Activated CD4-positive, alpha-beta memory T cell treated with anti-CD3 and anti-CD28 coated beads, Interleukin-2, amount 10 ng/mL, durations not matched to agents 7 days and 5 days (primary cell): ENCODE measurements at regions not wholly inside any gene's neighbourhood (a gene's known extent, or its start where the extent isn't known, plus 50 kb on each side); places are given as distances from the start of the nearest gene placed in this dataset.

Experiments
- CTCF ChIA-PET: fragments of 350-600 bp; sonication (Branson Sonifier 250); formaldehyde crosslinking; loops from one replicate; lab custom pipeline; 2021; ENCODE audit warnings: antibody characterized with exemption, inconsistent platforms; lab: Charles Lee
- POLR2A ChIA-PET: fragments of 350-600 bp; sonication (Branson Sonifier 250); formaldehyde crosslinking; loops from one replicate; lab custom pipeline; 2021; ENCODE audit warnings: antibody characterized with exemption; lab: Charles Lee
- DNase-seq: peaks from one replicate; pipeline ENCODE4 v3.0.0-alpha.2; 2020
- H3K27ac Mint-ChIP-seq: one replicate; pipeline ENCODE4 v1.8.0; 2021; ENCODE audit warnings: mild to moderate bottlenecking, mixed read lengths
- H3K27me3 Mint-ChIP-seq: one replicate; pipeline ENCODE4 v1.8.0; 2021; ENCODE audit warnings: mixed read lengths
- H3K36me3 Mint-ChIP-seq: one replicate; pipeline ENCODE4 v1.8.0; 2021; ENCODE audit warnings: low read depth, mixed read lengths
- H3K4me1 Mint-ChIP-seq: one replicate; pipeline ENCODE4 v1.8.0; 2021; ENCODE audit warnings: mixed read lengths
- H3K4me3 Mint-ChIP-seq: one replicate; pipeline ENCODE4 v1.8.0; 2021; ENCODE audit warnings: mild to moderate bottlenecking, mixed read lengths
- H3K9me3 Mint-ChIP-seq: one replicate; pipeline ENCODE4 v1.8.0; 2021; ENCODE audit warnings: mixed read lengths

- Mint-ChIP-seq H3K36me3 (peaks cover 76% of the 10 kb centered on the region), H3K9me3 (no peaks in the 10 kb centered on the region), H3K4me1 (peaks cover 37% of the 10 kb centered on the region), H3K4me3 (no peak overlapping the region), H3K27me3 (no peaks in the 10 kb centered on the region), H3K27ac (no peak overlapping the region)
- POLR2A ChIA-PET = no interaction called here
- no peak for DNase-seq
- CTCF ChIA-PET = interaction anchor here (1.2 to 3.5 kb wide), 3 partner anchors 14 to 60 kb away, joined by 3 to 12 read pairs (median 6); no protein-coding TSS in a partner anchor
Measured at GRCh38 chr14:95466506-95466905, 49.9 kb downstream of the SYNE3 start.

GRCh38 chr14:95465936-95466335 lies 50.5 kb downstream of the SYNE3 start:
- no peak overlapping the region for H3K27ac Mint-ChIP-seq
- H3K27me3 Mint-ChIP-seq = no peaks in the 10 kb centered on the region
- H3K4me3 Mint-ChIP-seq = no peak overlapping the region
- peaks cover 76% of the 10 kb centered on the region for H3K36me3 Mint-ChIP-seq
- POLR2A ChIA-PET = no interaction called here
- H3K9me3 Mint-ChIP-seq = no peaks in the 10 kb centered on the region
- CTCF ChIA-PET = interaction anchor here (1.2 to 3.5 kb wide), 3 partner anchors 13 to 61 kb away, joined by 3 to 12 read pairs (median 6); no protein-coding TSS in a partner anchor
- no peak for DNase-seq
- H3K4me1 Mint-ChIP-seq = peaks cover 37% of the 10 kb centered on the region

- Mint-ChIP-seq H3K9me3 (no peaks in the 10 kb centered on the region), H3K27me3 (no peaks in the 10 kb centered on the region), H3K36me3 (peaks cover 80% of the 10 kb centered on the region), H3K4me3 (no peak overlapping the region), H3K4me1 (peaks cover 37% of the 10 kb centered on the region), H3K27ac (no peak overlapping the region)
- DNase-seq = no peak
- ChIA-PET POLR2A (interaction anchor here (1.2 kb wide), 1 partner anchor 50 kb away, joined by 3 read pairs; no protein-coding TSS in a partner anchor), CTCF (interaction anchor here (1.2 to 3.5 kb wide), 3 partner anchors 13 to 61 kb away, joined by 3 to 12 read pairs (median 6); no protein-coding TSS in a partner anchor)
Measured at GRCh38 chr14:95465358-95465757, 51.1 kb downstream of the SYNE3 start.

- peak overlapping the region; percentile 86 for H3K27ac Mint-ChIP-seq
- DNase-seq = no peak
Measured at GRCh38 chr14:95464514-95464913, 51.9 kb downstream of the SYNE3 start.

GRCh38 chr14:95464103-95464502 lies 52.3 kb downstream of the SYNE3 start:
- Mint-ChIP-seq H3K4me1 (peaks cover 35% of the 10 kb centered on the region), H3K27me3 (no peaks in the 10 kb centered on the region), H3K9me3 (no peaks in the 10 kb centered on the region), H3K4me3 (no peak overlapping the region), H3K27ac (peak overlapping the region; percentile 86), H3K36me3 (peaks cover 80% of the 10 kb centered on the region)
- CTCF ChIA-PET = interaction anchor here (0.8 to 3.5 kb wide), 4 partner anchors 20 to 63 kb away, joined by 3 to 17 read pairs (median 8); no protein-coding TSS in a partner anchor
- no peak for DNase-seq
- POLR2A ChIA-PET = interaction anchor here (0.8 to 2.3 kb wide), 7 partner anchors 16 to 70 kb away, joined by 3 to 11 read pairs (median 5); partner anchors contain the start of gene SYNE3

More at GRCh38 chr14:95464514-95464913, 51.9 kb downstream of the SYNE3 start:
- peaks cover 77% of the 10 kb centered on the region for H3K36me3 Mint-ChIP-seq
- H3K4me1 Mint-ChIP-seq = peaks cover 35% of the 10 kb centered on the region
- ChIA-PET POLR2A (interaction anchor here (0.8 to 2.3 kb wide), 7 partner anchors 16 to 69 kb away, joined by 3 to 11 read pairs (median 4); partner anchors contain the start of gene SYNE3), CTCF (interaction anchor here (0.8 to 3.5 kb wide), 3 partner anchors 22 to 63 kb away, joined by 3 to 17 read pairs (median 12); no protein-coding TSS in a partner anchor)
- no peak overlapping the region for H3K4me3 Mint-ChIP-seq
- H3K9me3 Mint-ChIP-seq = no peaks in the 10 kb centered on the region
- H3K27me3 Mint-ChIP-seq = no peaks in the 10 kb centered on the region

GRCh38 chr14:95463171-95463901 lies 53.1 kb downstream of the SYNE3 start:
- H3K4me1 Mint-ChIP-seq = peaks cover 35% of the 10 kb centered on the region
- H3K27ac Mint-ChIP-seq = peak overlapping the region; percentile 86
- DNase-seq = peak; percentile 34
- H3K36me3 Mint-ChIP-seq = peaks cover 77% of the 10 kb centered on the region
- no peak overlapping the region for H3K4me3 Mint-ChIP-seq
- no peaks in the 10 kb centered on the region for H3K9me3 Mint-ChIP-seq
- H3K27me3 Mint-ChIP-seq = no peaks in the 10 kb centered on the region
- CTCF ChIA-PET = interaction anchor here (0.8 to 3.5 kb wide), 5 partner anchors 19 to 64 kb away, joined by 3 to 17 read pairs (median 5); no protein-coding TSS in a partner anchor
- POLR2A ChIA-PET = interaction anchor here (1.0 to 2.3 kb wide), 11 partner anchors 11 to 71 kb away, joined by 3 to 11 read pairs (median 4); partner anchors contain the start of gene SYNE3

GRCh38 chr14:95462491-95462890 lies 54.0 kb downstream of the SYNE3 start:
- peak overlapping the region; percentile 86 for H3K27ac Mint-ChIP-seq
- H3K4me1 Mint-ChIP-seq = peaks cover 35% of the 10 kb centered on the region
- POLR2A ChIA-PET = interaction anchor here (1.0 to 2.3 kb wide), 9 partner anchors 10 to 71 kb away, joined by 3 to 11 read pairs (median 4); partner anchors contain the start of gene SYNE3

GRCh38 chr14:95460647-95461478 lies 55.6 kb downstream of the SYNE3 start:
- H3K9me3 Mint-ChIP-seq = no peaks in the 10 kb centered on the region
- CTCF ChIA-PET = no interaction called here
- no peak overlapping the region for H3K4me3 Mint-ChIP-seq
- no peaks in the 10 kb centered on the region for H3K27me3 Mint-ChIP-seq
- peaks cover 64% of the 10 kb centered on the region for H3K36me3 Mint-ChIP-seq
- DNase-seq = no peak
- H3K27ac Mint-ChIP-seq = peak overlapping the region; percentile 26
- peaks cover 35% of the 10 kb centered on the region for H3K4me1 Mint-ChIP-seq
- POLR2A ChIA-PET = no interaction called here

More at GRCh38 chr14:95462491-95462890, 54.0 kb downstream of the SYNE3 start:
- no peak for DNase-seq
- CTCF ChIA-PET = interaction anchor here (0.8 to 3.1 kb wide), 3 partner anchors 10 to 65 kb away, joined by 3 to 17 read pairs (median 5); no protein-coding TSS in a partner anchor
- no peaks in the 10 kb centered on the region for H3K9me3 Mint-ChIP-seq
- no peaks in the 10 kb centered on the region for H3K27me3 Mint-ChIP-seq
- peaks cover 74% of the 10 kb centered on the region for H3K36me3 Mint-ChIP-seq
- no peak overlapping the region for H3K4me3 Mint-ChIP-seq

GRCh38 chr14:95458906-95459305 lies 57.5 kb downstream of the SYNE3 start:
- Mint-ChIP-seq H3K9me3 (no peaks in the 10 kb centered on the region), H3K4me3 (no peak overlapping the region), H3K4me1 (peaks cover 17% of the 10 kb centered on the region), H3K36me3 (peaks cover 59% of the 10 kb centered on the region), H3K27me3 (no peaks in the 10 kb centered on the region), H3K27ac (no peak overlapping the region)
- POLR2A ChIA-PET = interaction anchor here (0.9 to 2.4 kb wide), 3 partner anchors 9 to 75 kb away, joined by 3 to 8 read pairs (median 5); no protein-coding TSS in a partner anchor
- CTCF ChIA-PET = interaction anchor here (1.2 to 2.0 kb wide), 2 partner anchors 16 to 68 kb away, joined by 6 to 7 read pairs; no protein-coding TSS in a partner anchor
- DNase-seq = no peak

GRCh38 chr14:95458459-95458858 lies 58.0 kb downstream of the SYNE3 start:
- ChIA-PET CTCF (interaction anchor here (1.2 to 2.0 kb wide), 2 partner anchors 16 to 69 kb away, joined by 6 to 7 read pairs; no protein-coding TSS in a partner anchor), POLR2A (interaction anchor here (1.2 to 2.4 kb wide), 3 partner anchors 8 to 13 kb away, joined by 4 to 8 read pairs (median 5); no protein-coding TSS in a partner anchor)
- H3K36me3 Mint-ChIP-seq = peaks cover 55% of the 10 kb centered on the region
- H3K27ac Mint-ChIP-seq = no peak overlapping the region
- H3K4me1 Mint-ChIP-seq = peaks cover 13% of the 10 kb centered on the region
- DNase-seq = no peak
- H3K9me3 Mint-ChIP-seq = no peaks in the 10 kb centered on the region
- no peak overlapping the region for H3K4me3 Mint-ChIP-seq
- H3K27me3 Mint-ChIP-seq = no peaks in the 10 kb centered on the region

- Mint-ChIP-seq H3K27me3 (no peaks in the 10 kb centered on the region), H3K9me3 (no peaks in the 10 kb centered on the region), H3K4me3 (no peak overlapping the region), H3K36me3 (peaks cover 55% of the 10 kb centered on the region), H3K4me1 (no peaks in the 10 kb centered on the region), H3K27ac (no peak overlapping the region)
- ChIA-PET CTCF (no interaction called here), POLR2A (no interaction called here)
- no peak for DNase-seq
Measured at GRCh38 chr14:95456281-95456680, 60.2 kb downstream of the SYNE3 start.

GRCh38 chr14:95455246-95455645 lies 61.2 kb downstream of the SYNE3 start:
- no peaks in the 10 kb centered on the region for H3K9me3 Mint-ChIP-seq
- peaks cover 50% of the 10 kb centered on the region for H3K36me3 Mint-ChIP-seq
- CTCF ChIA-PET = interaction anchor here (4.3 kb wide), 1 partner anchor 72 kb away, joined by 25 read pairs; no protein-coding TSS in a partner anchor
- H3K4me1 Mint-ChIP-seq = no peaks in the 10 kb centered on the region
- no peak overlapping the region for H3K27ac Mint-ChIP-seq
- POLR2A ChIA-PET = no interaction called here
- DNase-seq = no peak
- H3K4me3 Mint-ChIP-seq = no peak overlapping the region
- no peaks in the 10 kb centered on the region for H3K27me3 Mint-ChIP-seq
